ENCODE measurements at regions not wholly inside any gene's neighbourhood (a gene's known extent, or its start where the extent isn't known, plus 50 kb on each side); places are given as distances from the start of the nearest gene placed in this dataset.

- intact Hi-C loops (cut with micrococcal nuclease) = loop anchor here (5.0 to 10.0 kb wide), 3 partner anchors 267 to 984 kb away; partner anchors contain the start of gene SPRY1
- no peak for DNase-seq
- Histone ChIP-seq H3K36me3 (no peaks in the 10 kb centered on the region), H3K9me3 (replicated peaks) (no peaks in the 10 kb centered on the region), H3K4me3 (no peak overlapping the region), H3K27ac (replicated peaks) (no peak overlapping the region), H3K27me3 (ENCODE audit: low read depth) (no peaks in the 10 kb centered on the region), H3K4me1 (peaks cover 15% of the 10 kb centered on the region)
- TF ChIP-seq CTCF (IDR thresholded peaks at IDR 0.05; ENCODE audit: borderline replicate concordance) = no peak
Measured at GRCh38 chr4:123127875-123128274, 205.5 kb upstream of the NUDT6 start.

GRCh38 chr4:123133397-123134050, 211.1 kb upstream of the NUDT6 start:
- H3K9me3 ChIP-seq (replicated peaks) = no peaks in the 10 kb centered on the region
- no peak overlapping the region for H3K4me3 ChIP-seq
- intact Hi-C loops (cut with micrococcal nuclease) = no loop called here

GRCh38 chr4:123144616-123145015, 222.2 kb upstream of the NUDT6 start:
- intact Hi-C loops (cut with micrococcal nuclease) = no loop called here
- Histone ChIP-seq H3K27me3 (ENCODE audit: low read depth) (no peaks in the 10 kb centered on the region), H3K4me3 (no peak overlapping the region), H3K9me3 (replicated peaks) (no peaks in the 10 kb centered on the region), H3K36me3 (no peaks in the 10 kb centered on the region), H3K27ac (replicated peaks) (no peak overlapping the region), H3K4me1 (no peaks in the 10 kb centered on the region)
- DNase-seq = no peak
- TF ChIP-seq CTCF (IDR thresholded peaks at IDR 0.05; ENCODE audit: borderline replicate concordance) = no peak

More at GRCh38 chr4:123133397-123134050, 211.1 kb upstream of the NUDT6 start:
- no peak overlapping the region for H3K27ac ChIP-seq (replicated peaks)
- no peaks in the 10 kb centered on the region for H3K4me1 ChIP-seq
- H3K36me3 ChIP-seq = no peaks in the 10 kb centered on the region
- DNase-seq = no peak
- no peak for TF ChIP-seq CTCF (IDR thresholded peaks at IDR 0.05; ENCODE audit: borderline replicate concordance)
- H3K27me3 ChIP-seq (ENCODE audit: low read depth) = no peaks in the 10 kb centered on the region

- no peaks in the 10 kb centered on the region for H3K36me3 ChIP-seq
Measured at GRCh38 chr4:123158576-123158975, 236.2 kb upstream of the NUDT6 start.

GRCh38 chr4:123159479-123159878, 237.1 kb upstream of the NUDT6 start:
- no peaks in the 10 kb centered on the region for H3K27me3 ChIP-seq (ENCODE audit: low read depth)
- peaks cover 4% of the 10 kb centered on the region for H3K9me3 ChIP-seq (replicated peaks)
- H3K4me3 ChIP-seq = no peak overlapping the region
- no peak for TF ChIP-seq CTCF (IDR thresholded peaks at IDR 0.05; ENCODE audit: borderline replicate concordance)
- intact Hi-C loops (cut with micrococcal nuclease) = no loop called here
- H3K4me1 ChIP-seq = no peaks in the 10 kb centered on the region
- H3K27ac ChIP-seq (replicated peaks) = no peak overlapping the region
- DNase-seq = no peak
- H3K36me3 ChIP-seq = no peaks in the 10 kb centered on the region

More at GRCh38 chr4:123158576-123158975, 236.2 kb upstream of the NUDT6 start:
- Histone ChIP-seq H3K4me1 (no peaks in the 10 kb centered on the region), H3K4me3 (no peak overlapping the region), H3K27ac (replicated peaks) (no peak overlapping the region), H3K9me3 (replicated peaks) (peaks cover 4% of the 10 kb centered on the region), H3K27me3 (ENCODE audit: low read depth) (no peaks in the 10 kb centered on the region)
- TF ChIP-seq CTCF (IDR thresholded peaks at IDR 0.05; ENCODE audit: borderline replicate concordance) = no peak
- intact Hi-C loops (cut with micrococcal nuclease) = no loop called here
- DNase-seq = no peak

All from left ventricle myocardium inferior (tissue), 1 donor.